Gastrocnemius medialis (tissue), 4 donors: ENCODE measurements at regions not wholly inside any gene's neighbourhood (a gene's known extent, or its start where the extent isn't known, plus 50 kb on each side); places are given as distances from the start of the nearest gene placed in this dataset.

Experiments
- CTCF ChIP-seq, 5 experiments: fragments of 450-650 bp in 3 of 5; fragments of 200-600 bp in 2 of 5; sonication (generic) in 2 of 5; IDR thresholded peaks in 4 of 5; conservative IDR thresholded peaks in 1 of 5; 1 replicate in 4 of 5; 2 replicates in 1 of 5; pipeline ENCODE4 v1.5.1; 2016 to 2019; ENCODE audit warnings: antibody characterized with exemption in 5 of 5, mild to moderate bottlenecking in 3 of 5, moderate library complexity in 3 of 5
- POLR2A ChIP-seq, 2 donors: fragments of 450-650 bp; IDR thresholded peaks; one replicate each; pipeline ENCODE4 v1.6.1; 2017; ENCODE audit warnings: antibody characterized with exemption in 2 of 2, mild to moderate bottlenecking in 2 of 2, moderate library complexity in 2 of 2

GRCh38 chr9:89743573-89744254 lies 138.9 kb downstream of the GADD45G start:
- TF ChIP-seq CTCF (IDR thresholded peaks at IDR 0.05 in 4 of 5, conservative IDR thresholded peaks at IDR 0.05 in 1 of 5): no peak
- TF ChIP-seq POLR2A (IDR thresholded peaks at IDR 0.05): no peak
